HL-60 (cell line): ENCODE measurements at regions not wholly inside any gene's neighbourhood (a gene's known extent, or its start where the extent isn't known, plus 50 kb on each side); places are given as distances from the start of the nearest gene placed in this dataset.

Experiments
- DNase-seq, 2 experiments: peaks; one replicate each; pipeline ENCODE4 v3.0.0-alpha.2; 2010 to 2020; ENCODE audit warnings: low read depth in 1 of 2, low spot score in 1 of 2
- H3K27ac ChIP-seq: fragments of 250-450 bp; sonication (Bioruptor Pico); replicated peaks from 2 replicates; pipeline ENCODE4 v1.5.1; 2020; ENCODE audit warnings: mild to moderate bottlenecking, moderate library complexity
- H3K27me3 ChIP-seq: fragments of 250-450 bp; sonication (Bioruptor Pico); 2 replicates; pipeline ENCODE4 v1.5.1; 2021; ENCODE audit warnings: mild to moderate bottlenecking, moderate library complexity; ENCODE audit not compliant: insufficient read depth, poor library complexity, severe bottlenecking
- H3K4me3 ChIP-seq: replicated peaks from 2 replicates; pipeline ENCODE4 v1.5.1; 2011; ENCODE audit warnings: mild to moderate bottlenecking, control low read depth, low read length; ENCODE audit not compliant: insufficient read depth
- CTCF ChIP-seq: IDR thresholded peaks from one replicate; pipeline ENCODE4 v1.5.1; 2011; ENCODE audit warnings: low read length, control low read depth, inconsistent platforms; ENCODE audit not compliant: insufficient read depth
- GABPA ChIP-seq: IDR thresholded peaks from 2 replicates; pipeline ENCODE4 v1.6.1; 2012; ENCODE audit warnings: low read depth
- POLR2AphosphoS5 ChIP-seq: IDR thresholded peaks from 2 replicates; pipeline ENCODE4 v1.6.1; 2012; ENCODE audit warnings: low read depth
- REST ChIP-seq: IDR thresholded peaks from 2 replicates; pipeline ENCODE4 v1.6.1; 2012; ENCODE audit warnings: low read depth; ENCODE audit not compliant: insufficient replicate concordance
- SPI1 ChIP-seq: IDR thresholded peaks from 2 replicates; pipeline ENCODE4 v1.6.1; 2012; ENCODE audit warnings: low read depth, mild to moderate bottlenecking, borderline replicate concordance

- DNase-seq, result no peak
- Histone ChIP-seq H3K27ac (no peak overlapping the region), H3K27me3 (no peaks in the 10 kb centered on the region), H3K4me3 (no peak overlapping the region)
- TF ChIP-seq GABPA, result no peak
- TF ChIP-seq SPI1, result no peak
- no peak for TF ChIP-seq POLR2AphosphoS5
- no peak for TF ChIP-seq REST
- no peak for TF ChIP-seq CTCF
These were observed 84.7 kb downstream of the FAM76B start for GRCh38 chr11:95704865-95705264.

- TF ChIP-seq POLR2AphosphoS5 (no peak), SPI1 (no peak), REST (no peak), CTCF (no peak), GABPA (no peak)
- Histone ChIP-seq H3K27me3 (no peaks in the 10 kb centered on the region), H3K27ac (no peak overlapping the region), H3K4me3 (no peak overlapping the region)
- no peak for DNase-seq
These were observed 86.5 kb downstream of the FAM76B start for GRCh38 chr11:95703049-95703448.

GRCh38 chr11:95702526-95702925, 87.1 kb downstream of the FAM76B start:
- no peak for TF ChIP-seq GABPA
- TF ChIP-seq REST, result no peak
- no peak for DNase-seq
- Histone ChIP-seq H3K27me3 (no peaks in the 10 kb centered on the region), H3K4me3 (no peak overlapping the region), H3K27ac (no peak overlapping the region)

- Histone ChIP-seq H3K27me3 (no peaks in the 10 kb centered on the region), H3K27ac (no peak overlapping the region), H3K4me3 (no peak overlapping the region)
- DNase-seq, result no peak
- no peak for TF ChIP-seq SPI1
- TF ChIP-seq CTCF, result no peak
- no peak for TF ChIP-seq REST
- TF ChIP-seq POLR2AphosphoS5, result no peak
These were observed 89.1 kb downstream of the FAM76B start for GRCh38 chr11:95700471-95700817.
